GM18858 (cell line): ENCODE measurements at regions not wholly inside any gene's neighbourhood (a gene's known extent, or its start where the extent isn't known, plus 50 kb on each side); places are given as distances from the start of the nearest gene placed in this dataset.

Source experiments
- ATAC-seq: cut with Tn5 transposase; IDR thresholded peaks from one replicate; pipeline ENCODE4 v1.9.1; 2021; ENCODE audit not compliant: unreplicated experiment

DNA sequence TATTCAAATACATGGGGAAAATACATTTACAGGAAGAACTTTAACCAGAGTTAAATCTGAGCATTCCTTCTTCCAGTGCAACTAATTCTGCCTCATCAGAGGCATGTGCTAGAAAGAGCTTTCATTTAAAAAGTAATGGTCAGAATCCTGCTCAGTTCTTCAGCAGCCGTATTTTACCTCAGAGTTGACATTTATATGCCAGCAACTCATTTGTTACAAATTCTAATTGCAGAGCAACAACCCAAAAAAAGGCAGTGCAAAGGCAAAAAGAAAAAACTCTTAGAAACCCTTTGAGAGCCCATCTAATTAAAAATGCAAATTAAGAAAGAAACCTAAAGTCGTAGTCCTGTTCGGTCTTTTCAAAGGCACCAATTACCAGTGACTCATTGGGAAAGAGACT, 392.5 kb downstream of the PBX1 start:
- no peak for ATAC-seq

DNA sequence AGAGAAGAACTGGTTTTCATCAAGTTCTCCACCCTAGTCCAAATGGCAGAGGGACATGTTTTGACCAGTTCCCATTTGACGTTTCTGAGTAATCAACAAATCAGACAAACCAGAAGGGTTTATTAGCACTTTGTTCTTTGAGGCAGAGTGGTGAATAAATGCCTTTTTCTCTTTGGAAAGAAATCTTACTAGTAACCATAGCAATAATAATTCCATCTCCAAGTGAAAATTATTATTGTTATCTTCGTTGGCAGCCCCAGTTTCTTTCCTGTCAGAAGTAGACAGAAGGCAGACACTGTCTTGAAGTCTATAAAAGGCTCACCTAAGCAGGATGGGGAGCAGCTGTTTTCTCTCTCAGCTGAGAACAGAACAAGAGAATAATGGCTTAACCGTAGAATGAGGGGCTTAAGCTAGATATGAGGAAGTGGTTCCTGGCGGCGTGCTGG, 391.6 kb downstream of the PBX1 start:
- ATAC-seq = no peak

- ATAC-seq = no peak
Observed at GRCh38 chr1:164949771-164950471, 390.9 kb downstream of the PBX1 start.

GRCh38 chr1:164948101-164948500, 389.1 kb downstream of the PBX1 start:
- ATAC-seq = no peak

GRCh38 chr1:164937291-164937690, 378.3 kb downstream of the PBX1 start:
- no peak for ATAC-seq

- no peak for ATAC-seq
Observed at GRCh38 chr1:164932580-164932979, 373.6 kb downstream of the PBX1 start.

GRCh38 chr1:164930833-164931232, 371.8 kb downstream of the PBX1 start:
- no peak for ATAC-seq

DNA sequence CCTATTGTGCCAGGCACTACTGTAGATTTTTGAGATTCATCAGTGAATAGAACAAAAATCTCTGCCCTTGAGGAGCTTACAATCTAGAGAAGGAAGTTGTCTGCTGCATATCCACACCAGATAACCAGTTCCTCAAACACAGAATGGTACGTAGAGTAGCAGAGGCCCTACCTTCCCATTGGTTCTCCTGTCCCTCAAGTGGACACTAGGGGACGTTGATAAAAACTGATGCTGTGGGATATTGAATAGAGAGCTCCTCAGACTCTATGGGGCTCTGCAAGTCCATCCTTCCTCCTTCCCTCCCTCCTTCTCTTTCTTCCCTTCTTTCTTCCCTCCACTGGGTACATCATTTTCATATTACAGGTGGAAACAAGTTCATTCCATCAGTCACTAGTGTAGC, 371.3 kb downstream of the PBX1 start:
- no peak for ATAC-seq

GRCh38 chr1:164928232-164928812, 369.3 kb downstream of the PBX1 start:
- ATAC-seq = no peak

DNA sequence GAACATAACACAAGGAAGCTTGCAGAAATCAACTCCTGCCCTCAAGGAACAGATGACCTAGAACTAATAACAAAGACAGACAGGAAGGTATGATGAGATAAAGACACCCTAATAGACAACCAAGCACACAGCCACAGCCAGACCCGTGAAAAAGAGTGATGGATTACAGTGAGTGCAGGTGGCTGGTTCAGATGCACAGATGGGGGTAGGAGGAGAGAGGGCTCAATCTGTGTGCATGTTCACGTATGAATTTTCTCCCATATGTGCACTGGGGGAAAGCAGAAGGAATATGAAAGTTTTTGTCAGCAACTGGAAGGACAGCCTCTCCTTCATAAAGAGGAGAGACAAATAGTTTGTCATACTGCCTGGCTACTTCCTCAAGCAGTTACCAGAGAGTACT, 367.1 kb downstream of the PBX1 start:
- no peak for ATAC-seq

- ATAC-seq = no peak
Observed at GRCh38 chr1:164922585-164922984, 363.6 kb downstream of the PBX1 start.

DNA sequence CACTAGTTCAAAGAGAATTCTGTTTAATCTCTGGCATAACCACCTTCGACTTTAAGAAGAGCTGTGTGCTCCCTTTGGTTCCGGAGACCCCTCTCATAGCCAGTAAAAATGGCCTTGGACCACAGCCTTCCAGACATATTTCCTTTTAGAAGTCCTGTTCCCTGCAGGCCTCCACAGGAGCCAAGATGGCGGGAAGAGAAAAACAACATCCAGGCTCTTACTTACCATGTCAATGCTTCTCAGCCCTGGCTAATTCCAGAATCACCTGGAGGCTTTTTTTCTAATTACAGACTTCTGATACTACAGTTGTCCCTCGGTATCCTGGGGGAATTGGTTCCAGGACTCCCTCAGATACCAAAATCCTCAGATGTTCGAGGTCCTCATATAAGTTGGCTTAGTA, 362.5 kb downstream of the PBX1 start:
- no peak for ATAC-seq

- ATAC-seq = no peak
Observed at GRCh38 chr1:164918140-164918539, 359.2 kb downstream of the PBX1 start.

GRCh38 chr1:164914208-164914607, 355.2 kb downstream of the PBX1 start:
- no peak for ATAC-seq

DNA sequence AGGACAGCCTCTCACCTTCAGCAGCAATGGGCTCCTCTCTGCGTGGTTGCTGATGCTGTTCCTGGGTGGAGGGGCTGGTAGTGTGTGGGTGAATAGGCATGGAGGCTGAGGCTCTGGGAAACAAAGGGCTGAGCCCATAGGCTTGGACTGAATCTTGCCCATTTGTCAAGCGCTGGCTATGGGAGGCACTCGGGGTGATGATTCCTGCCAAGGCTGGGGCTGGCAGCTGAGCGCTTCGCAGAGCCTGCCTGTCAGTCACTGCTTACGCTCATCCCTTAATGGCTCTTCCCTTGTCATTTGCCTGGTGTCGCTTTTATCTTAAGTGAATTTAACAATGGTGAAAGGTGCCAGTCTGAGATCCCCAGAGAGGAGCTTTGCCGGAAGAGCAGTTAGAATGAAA, 353.3 kb downstream of the PBX1 start:
- no peak for ATAC-seq

GRCh38 chr1:164910671-164911070, 351.7 kb downstream of the PBX1 start:
- ATAC-seq = no peak

DNA sequence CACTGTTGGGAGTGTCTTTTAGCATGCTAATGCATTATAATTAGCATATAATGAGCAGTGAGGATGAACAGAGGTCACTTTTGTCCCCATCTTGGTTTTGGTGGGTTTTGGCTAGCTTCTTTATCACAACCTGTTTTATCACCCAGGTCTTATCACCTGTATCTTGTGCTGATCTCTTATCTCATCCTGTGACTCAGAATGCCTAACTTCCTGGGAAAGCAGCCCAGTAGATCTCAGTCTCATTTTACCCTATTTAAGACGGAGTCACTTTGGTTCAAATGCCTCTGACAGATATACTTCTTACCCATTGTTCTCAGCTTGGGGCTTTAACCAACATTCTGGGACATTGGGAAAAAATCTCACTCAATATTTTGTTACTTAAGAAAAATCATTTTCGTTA, 348.7 kb downstream of the PBX1 start:
- ATAC-seq = no peak

DNA sequence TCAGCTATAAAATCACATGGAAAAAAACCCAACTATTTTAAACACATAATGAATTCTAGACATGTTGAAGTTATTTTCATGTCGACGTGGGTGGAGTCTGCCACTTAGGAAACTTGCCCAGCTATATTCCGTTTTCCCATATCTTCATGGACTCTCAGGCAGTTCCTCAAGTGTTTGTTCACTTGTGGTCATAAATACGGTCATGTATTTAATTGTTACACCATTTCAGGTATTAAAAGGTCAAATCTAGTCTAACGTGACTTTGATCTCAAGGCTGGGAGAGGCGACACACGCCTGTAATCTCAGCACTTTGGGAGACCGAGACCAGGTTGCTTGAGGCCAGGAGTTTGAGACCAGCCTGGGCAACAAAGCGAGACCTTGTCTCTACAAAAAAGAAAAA, 346.9 kb downstream of the PBX1 start:
- ATAC-seq = no peak

GRCh38 chr1:164902491-164902890, 343.5 kb downstream of the PBX1 start:
- no peak for ATAC-seq
